ENCODE measurements at regions not wholly inside any gene's neighbourhood (a gene's known extent, or its start where the extent isn't known, plus 50 kb on each side); places are given as distances from the start of the nearest gene placed in this dataset.

GRCh38 chr2:222146488-222146887, 152.3 kb downstream of the PAX3 start:
- POLR2A ChIA-PET: no interaction called here
- DNase-seq (ENCODE audit: extremely low spot score): no peak
- CTCF ChIA-PET: no interaction called here
- TF ChIP-seq BHLHE40 (IDR thresholded peaks at IDR 0.05; ENCODE audit: borderline replicate concordance): no peak
- TF ChIP-seq SUZ12 (IDR thresholded peaks at IDR 0.05): no peak
- TF ChIP-seq LEF1 (IDR thresholded peaks at IDR 0.05; ENCODE audit: borderline replicate concordance): no peak
- no peak for TF ChIP-seq ZNF384 (IDR thresholded peaks at IDR 0.05)
- no peak for TF ChIP-seq FOXA1 (IDR thresholded peaks at IDR 0.05)
- TF ChIP-seq PKNOX1 (IDR thresholded peaks at IDR 0.05): no peak
- TF ChIP-seq FOXM1 (IDR thresholded peaks at IDR 0.05; ENCODE audit: borderline replicate concordance): no peak
- TF ChIP-seq FOXK2 (IDR thresholded peaks at IDR 0.05): no peak
- no peak for TF ChIP-seq TARDBP (IDR thresholded peaks at IDR 0.05)
- no peak for TF ChIP-seq SP1 (IDR thresholded peaks at IDR 0.05)
- TF ChIP-seq CTBP1 (IDR thresholded peaks at IDR 0.05; ENCODE audit: borderline replicate concordance): no peak
- TF ChIP-seq HDGF (IDR thresholded peaks at IDR 0.05; ENCODE audit: borderline replicate concordance): no peak
- TF ChIP-seq NFRKB (IDR thresholded peaks at IDR 0.05): no peak
- no peak for TF ChIP-seq ARNT (IDR thresholded peaks at IDR 0.05)
- TF ChIP-seq L3MBTL2 (conservative IDR thresholded peaks at IDR 0.05): no peak
- no peak for TF ChIP-seq ELF4 (IDR thresholded peaks at IDR 0.05)

- POLR2A ChIA-PET: no interaction called here
- CTCF ChIA-PET: interaction anchor here (0.7 kb wide), 1 partner anchor 99 kb away, joined by 6 read pairs; no protein-coding TSS in a partner anchor
- no peak for DNase-seq (ENCODE audit: extremely low spot score)
- TF ChIP-seq SUZ12 (IDR thresholded peaks at IDR 0.05) (no peak), FOXA1 (IDR thresholded peaks at IDR 0.05) (no peak), HDGF (IDR thresholded peaks at IDR 0.05; ENCODE audit: borderline replicate concordance) (no peak), FOXK2 (IDR thresholded peaks at IDR 0.05) (no peak), SP1 (IDR thresholded peaks at IDR 0.05) (no peak), ELF4 (IDR thresholded peaks at IDR 0.05) (no peak), ARNT (IDR thresholded peaks at IDR 0.05) (no peak), LEF1 (IDR thresholded peaks at IDR 0.05; ENCODE audit: borderline replicate concordance) (no peak)
Measured at GRCh38 chr2:222142027-222142426, 156.8 kb downstream of the PAX3 start.

GRCh38 chr2:222136106-222136630, 162.6 kb downstream of the PAX3 start:
- POLR2A ChIA-PET: no interaction called here
- TF ChIP-seq FOXA1 (IDR thresholded peaks at IDR 0.05): no peak
- CTCF ChIA-PET: no interaction called here
- DNase-seq (ENCODE audit: extremely low spot score): no peak

GRCh38 chr2:222134654-222135053, 164.1 kb downstream of the PAX3 start:
- CTCF ChIA-PET: interaction anchor here (1.0 kb wide), 1 partner anchor 32 kb away, joined by 4 read pairs; no protein-coding TSS in a partner anchor
- TF ChIP-seq TARDBP (IDR thresholded peaks at IDR 0.05): no peak
- TF ChIP-seq BHLHE40 (IDR thresholded peaks at IDR 0.05; ENCODE audit: borderline replicate concordance): no peak
- no peak for TF ChIP-seq SP1 (IDR thresholded peaks at IDR 0.05)
- no peak for DNase-seq (ENCODE audit: extremely low spot score)
- POLR2A ChIA-PET: no interaction called here

GRCh38 chr2:222133897-222134296, 164.9 kb downstream of the PAX3 start:
- ChIA-PET CTCF (no interaction called here), POLR2A (no interaction called here)
- TF ChIP-seq FOXK2 (IDR thresholded peaks at IDR 0.05): no peak
- TF ChIP-seq L3MBTL2 (conservative IDR thresholded peaks at IDR 0.05): no peak
- TF ChIP-seq FOXM1 (IDR thresholded peaks at IDR 0.05; ENCODE audit: borderline replicate concordance): no peak
- TF ChIP-seq LEF1 (IDR thresholded peaks at IDR 0.05; ENCODE audit: borderline replicate concordance): no peak
- no peak for TF ChIP-seq BHLHE40 (IDR thresholded peaks at IDR 0.05; ENCODE audit: borderline replicate concordance)
- TF ChIP-seq SP1 (IDR thresholded peaks at IDR 0.05): no peak
- TF ChIP-seq ELF4 (IDR thresholded peaks at IDR 0.05): no peak
- TF ChIP-seq ZNF384 (IDR thresholded peaks at IDR 0.05): no peak
- no peak for TF ChIP-seq PKNOX1 (IDR thresholded peaks at IDR 0.05)
- TF ChIP-seq SUZ12 (IDR thresholded peaks at IDR 0.05): no peak
- no peak for TF ChIP-seq ARNT (IDR thresholded peaks at IDR 0.05)
- TF ChIP-seq TARDBP (IDR thresholded peaks at IDR 0.05): no peak
- TF ChIP-seq FOXA1 (IDR thresholded peaks at IDR 0.05): no peak
- TF ChIP-seq CTBP1 (IDR thresholded peaks at IDR 0.05; ENCODE audit: borderline replicate concordance): no peak
- DNase-seq (ENCODE audit: extremely low spot score): no peak

- TF ChIP-seq HDGF (IDR thresholded peaks at IDR 0.05; ENCODE audit: borderline replicate concordance) (no peak), ZNF384 (IDR thresholded peaks at IDR 0.05) (no peak)
- DNase-seq (ENCODE audit: extremely low spot score): no peak
- CTCF ChIA-PET: no interaction called here
- POLR2A ChIA-PET: no interaction called here
Measured at GRCh38 chr2:222130855-222131254, 167.9 kb downstream of the PAX3 start.

GRCh38 chr2:222127660-222128059, 171.1 kb downstream of the PAX3 start:
- no peak for TF ChIP-seq FOXK2 (IDR thresholded peaks at IDR 0.05)
- TF ChIP-seq SUZ12 (IDR thresholded peaks at IDR 0.05): no peak
- TF ChIP-seq BHLHE40 (IDR thresholded peaks at IDR 0.05; ENCODE audit: borderline replicate concordance): no peak
- no peak for TF ChIP-seq FOXM1 (IDR thresholded peaks at IDR 0.05; ENCODE audit: borderline replicate concordance)
- no peak for TF ChIP-seq CTBP1 (IDR thresholded peaks at IDR 0.05; ENCODE audit: borderline replicate concordance)
- TF ChIP-seq SP1 (IDR thresholded peaks at IDR 0.05): no peak
- TF ChIP-seq ARNT (IDR thresholded peaks at IDR 0.05): no peak
- TF ChIP-seq LEF1 (IDR thresholded peaks at IDR 0.05; ENCODE audit: borderline replicate concordance): no peak
- no peak for TF ChIP-seq FOXA1 (IDR thresholded peaks at IDR 0.05)
- TF ChIP-seq PKNOX1 (IDR thresholded peaks at IDR 0.05): no peak
- no peak for TF ChIP-seq NFRKB (IDR thresholded peaks at IDR 0.05)
- CTCF ChIA-PET: no interaction called here
- no peak for DNase-seq (ENCODE audit: extremely low spot score)
- POLR2A ChIA-PET: no interaction called here
